ENCODE measurements at regions not wholly inside any gene's neighbourhood (a gene's known extent, or its start where the extent isn't known, plus 50 kb on each side); places are given as distances from the start of the nearest gene placed in this dataset.

DNA sequence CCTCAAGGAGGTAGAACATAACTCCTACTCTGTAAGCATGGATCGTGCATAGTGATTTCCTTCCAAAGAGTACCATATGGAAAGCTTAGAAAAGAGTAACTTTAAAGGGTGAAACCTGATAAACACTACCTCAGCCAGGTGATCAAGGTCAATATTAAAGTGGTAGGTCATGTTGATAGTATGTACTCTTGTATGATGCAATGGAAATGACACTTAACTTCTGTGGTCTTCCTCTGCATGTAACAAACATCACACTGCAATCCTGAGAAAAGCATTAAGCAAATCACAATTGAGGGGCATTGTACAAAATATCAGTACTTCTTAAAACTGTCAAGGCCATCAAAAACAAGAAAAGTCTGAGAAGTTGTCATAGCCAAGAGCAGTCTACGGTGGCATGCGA is 83.8 kb downstream of the LEPR start:
- Histone ChIP-seq H3K4me1 (peaks cover 0 to 3% (median 0%) of the 10 kb centered on the region in 12 donors), H3K4me3 (no peak overlapping the region), H3K27ac (no peak overlapping the region), H3K27me3 (no peaks in the 10 kb centered on the region), H3K9me3 (peaks cover 0 to 10% (median 0%) of the 10 kb centered on the region in 12 donors), H3K36me3 (no peaks in the 10 kb centered on the region)
- intact Hi-C loops (cut with DNase I) = no loop called here
- DNase-seq (no peak), ATAC-seq (no peak)
- WGBS, 4 donors = 95 to 99% (median 98%) methylated on average over 3 of the region's 3 CpGs
- TF ChIP-seq POLR2A (IDR thresholded peaks at IDR 0.05) (no peak), CTCF (IDR thresholded peaks at IDR 0.05) (no peak)

- H3K4me3 ChIP-seq = no peak overlapping the region
- H3K9me3 ChIP-seq = peaks cover 0 to 10% (median 0%) of the 10 kb centered on the region in 12 donors
- H3K27me3 ChIP-seq = no peaks in the 10 kb centered on the region
- peaks cover 0 to 4% (median 0%) of the 10 kb centered on the region in 12 donors for H3K4me1 ChIP-seq
- no peak overlapping the region for H3K27ac ChIP-seq
- TF ChIP-seq CTCF (IDR thresholded peaks at IDR 0.05) (no peak), POLR2A (IDR thresholded peaks at IDR 0.05) (no peak)
- no peaks in the 10 kb centered on the region for H3K36me3 ChIP-seq
- DNase-seq (no peak), ATAC-seq (no peak)
- 55 to 64% (median 60%) methylated on average over 5 of the region's 5 CpGs for WGBS, 4 donors
- intact Hi-C loops (cut with DNase I) = no loop called here
These were observed 85.3 kb downstream of the LEPR start for GRCh38 chr1:65505547-65506300.

DNA sequence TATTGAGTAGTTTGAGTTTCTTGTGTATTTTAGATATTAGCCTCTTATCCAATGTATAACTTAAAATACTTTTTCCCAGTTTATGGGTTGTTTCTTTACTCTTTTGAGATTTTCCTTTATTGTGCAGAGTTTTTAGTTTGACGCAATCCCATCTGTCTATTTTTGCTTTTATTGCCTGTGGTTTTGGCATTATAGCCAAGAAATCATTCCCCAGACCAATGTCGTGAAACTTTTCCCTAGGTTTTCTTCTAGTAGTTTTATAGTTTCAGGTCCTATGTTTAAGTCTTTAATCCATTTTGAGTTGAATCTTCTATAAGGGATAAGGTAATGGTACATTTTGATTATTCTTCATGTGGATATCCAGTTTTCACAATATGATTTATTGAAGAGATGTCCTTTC is 87.6 kb downstream of the LEPR start:
- H3K4me1 ChIP-seq = peaks cover 0 to 10% (median 0%) of the 10 kb centered on the region in 12 donors
- no peak for ATAC-seq
- WGBS, 4 donors = 50 to 76% (median 70%) methylated on average over 2 of the region's 2 CpGs
- H3K27me3 ChIP-seq = no peaks in the 10 kb centered on the region
- H3K4me3 ChIP-seq = no peak overlapping the region
- no peak for DNase-seq
- TF ChIP-seq POLR2A (IDR thresholded peaks at IDR 0.05) (no peak), CTCF (IDR thresholded peaks at IDR 0.05) (no peak)
- intact Hi-C loops (cut with DNase I) = no loop called here
- no peak overlapping the region for H3K27ac ChIP-seq
- no peaks in the 10 kb centered on the region for H3K36me3 ChIP-seq
- peaks cover 0 to 10% (median 0%) of the 10 kb centered on the region in 12 donors for H3K9me3 ChIP-seq

- H3K4me3 ChIP-seq = no peak overlapping the region
- no peaks in the 10 kb centered on the region for H3K27me3 ChIP-seq
- TF ChIP-seq CTCF (IDR thresholded peaks at IDR 0.05) (no peak), POLR2A (IDR thresholded peaks at IDR 0.05) (no peak)
- intact Hi-C loops (cut with DNase I) = no loop called here
- DNase-seq (no peak), ATAC-seq (no peak)
- no peaks in the 10 kb centered on the region for H3K36me3 ChIP-seq
- no peak overlapping the region for H3K27ac ChIP-seq
- H3K4me1 ChIP-seq = peaks cover 0 to 19% (median 0%) of the 10 kb centered on the region in 12 donors
- H3K9me3 ChIP-seq = peaks cover 0 to 10% (median 0%) of the 10 kb centered on the region in 12 donors
- 80 to 89% (median 81%) methylated on average over 5 of the region's 5 CpGs for WGBS, 4 donors
These were observed 89.6 kb downstream of the LEPR start for GRCh38 chr1:65509912-65510680.

All from heart left ventricle (tissue), 16 donors.